ENCODE measurements at regions not wholly inside any gene's neighbourhood (a gene's known extent, or its start where the extent isn't known, plus 50 kb on each side); places are given as distances from the start of the nearest gene placed in this dataset.
"Not testable (repeated sequence)": the region's sequence is repeated elsewhere in the genome, so short reads cannot be mapped to it uniquely, and the experiment has no call there.

DNA sequence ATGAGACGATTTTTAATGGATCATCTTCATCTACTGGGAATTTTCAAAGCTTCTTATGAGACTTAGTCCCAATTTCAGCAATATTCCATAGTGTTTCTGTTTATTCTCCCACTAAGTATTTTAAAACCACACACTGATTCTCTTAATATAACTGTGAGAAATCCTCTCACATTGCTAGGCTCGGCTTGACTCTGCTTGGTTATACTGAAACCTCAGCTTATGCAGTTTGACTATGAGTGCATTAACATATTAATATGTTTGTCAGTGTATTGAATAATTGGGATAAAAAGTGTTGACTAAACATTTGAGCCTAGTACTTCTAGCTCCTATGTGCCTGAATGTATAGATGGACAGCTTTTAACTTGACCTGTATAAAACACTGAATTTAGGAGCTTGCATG lies 298.5 kb upstream of the IZUMO3 start:
- no peak for DNase-seq

DNA sequence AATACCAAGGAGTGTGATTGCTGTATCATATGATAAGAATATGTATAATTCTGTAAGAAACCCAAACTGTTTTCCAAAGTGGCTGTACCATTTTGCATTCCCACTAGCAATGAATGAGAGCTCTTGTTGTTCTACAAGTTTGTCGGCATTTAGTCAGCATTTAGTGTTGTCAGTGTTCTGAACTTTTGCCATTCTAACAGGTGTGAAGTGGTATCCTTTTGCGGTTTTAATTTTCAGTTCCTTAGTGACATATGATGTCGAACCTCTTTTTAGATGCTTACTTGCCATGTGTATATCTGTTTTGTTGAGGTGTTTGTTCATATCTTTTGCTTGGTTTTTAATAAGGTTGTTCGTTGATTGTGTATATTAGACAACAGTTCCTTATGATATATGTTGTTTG lies 296.3 kb upstream of the IZUMO3 start:
- DNase-seq: no peak

DNA sequence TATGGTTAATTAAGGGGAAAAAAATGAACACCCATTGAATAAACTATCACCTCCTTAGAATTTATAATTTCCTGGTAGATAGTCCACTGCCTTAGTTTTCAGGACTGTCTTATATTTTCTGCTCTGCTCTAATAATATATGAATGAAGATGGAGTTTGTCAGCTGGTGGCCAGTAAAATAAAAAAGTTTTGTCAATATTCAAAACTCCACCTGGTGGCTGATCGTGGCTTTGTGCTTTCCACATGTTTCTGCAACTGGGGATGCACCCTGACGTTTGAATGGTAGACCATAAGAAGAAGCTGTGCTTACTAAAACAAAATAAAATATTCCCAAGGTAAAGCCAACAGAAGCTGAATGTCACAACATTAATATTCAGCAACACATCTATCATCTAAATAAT lies 286.6 kb upstream of the IZUMO3 start:
- DNase-seq: no peak

DNA sequence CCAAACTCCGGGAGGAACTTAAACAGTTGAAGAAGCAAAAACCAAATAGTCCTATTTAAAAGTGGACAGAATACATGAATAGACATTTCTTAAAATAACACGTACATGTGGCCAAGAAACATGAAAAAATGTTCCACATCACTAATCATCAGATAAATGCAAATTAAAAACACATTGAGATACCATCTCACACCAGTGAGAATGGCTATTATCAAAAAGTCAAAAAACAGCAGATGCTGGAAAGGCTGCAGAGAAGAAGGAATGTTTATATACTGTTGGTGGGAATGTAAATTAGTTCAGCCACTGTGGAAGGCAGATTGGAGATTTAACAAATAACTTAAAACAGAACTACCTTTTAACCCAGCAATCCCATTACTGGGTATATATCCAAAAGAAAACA lies 283.0 kb upstream of the IZUMO3 start:
- DNase-seq: no peak

DNA sequence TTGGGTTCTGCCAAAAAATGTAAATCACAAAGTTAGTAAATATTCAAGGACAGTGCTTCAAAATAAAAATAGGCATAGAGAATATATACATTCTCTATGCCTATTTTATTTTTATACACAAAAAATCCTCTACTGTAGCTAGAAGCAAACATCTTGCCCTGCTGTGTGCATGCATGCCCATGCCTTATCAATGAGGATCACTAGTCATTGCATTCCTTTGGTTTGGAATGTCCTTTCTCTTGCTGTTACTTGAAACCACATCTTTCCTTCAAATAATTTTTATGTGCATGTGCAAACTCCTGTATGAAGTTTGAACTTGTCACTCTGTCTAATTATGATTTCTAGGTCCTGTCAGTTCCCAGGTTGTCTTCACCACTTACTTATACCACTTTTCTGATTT lies 278.9 kb upstream of the IZUMO3 start:
- no peak for DNase-seq

DNA sequence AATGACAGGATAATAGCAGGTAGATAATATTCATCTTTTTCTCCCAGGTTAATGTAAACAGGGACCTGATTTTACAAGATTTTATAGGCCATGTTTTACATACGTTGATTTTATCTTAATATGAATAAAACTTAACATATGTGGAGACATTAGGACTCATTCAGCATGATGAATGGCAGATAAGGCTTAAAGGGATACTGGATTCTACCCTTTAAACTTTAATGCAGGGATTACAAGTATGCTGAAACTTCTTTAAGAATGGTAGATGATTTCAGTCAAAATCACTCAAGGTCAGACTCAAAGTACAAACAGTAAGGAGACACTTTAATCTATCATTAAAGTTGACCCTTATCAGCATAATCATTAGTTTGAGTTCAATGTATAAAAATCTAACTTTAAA lies 274.5 kb upstream of the IZUMO3 start:
- no peak for DNase-seq

DNA sequence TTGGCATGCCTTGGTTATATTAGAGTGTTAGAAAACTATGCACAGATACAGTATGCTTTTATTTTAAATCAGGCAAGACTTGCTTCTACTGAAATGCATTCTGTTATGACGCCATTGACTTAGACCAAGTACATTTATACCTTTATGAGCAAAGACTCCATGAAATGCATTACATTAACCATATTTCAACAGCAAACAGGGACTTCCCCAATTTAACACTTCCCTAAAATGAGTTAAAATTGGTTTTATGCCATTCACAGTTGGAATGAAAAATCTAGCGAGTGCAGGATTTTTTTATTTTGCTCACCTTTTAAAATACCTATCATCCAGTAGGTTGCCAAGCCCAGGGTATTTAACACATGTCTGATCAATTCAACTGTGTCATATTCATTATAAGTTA lies 272.1 kb upstream of the IZUMO3 start:
- DNase-seq: no peak

DNA sequence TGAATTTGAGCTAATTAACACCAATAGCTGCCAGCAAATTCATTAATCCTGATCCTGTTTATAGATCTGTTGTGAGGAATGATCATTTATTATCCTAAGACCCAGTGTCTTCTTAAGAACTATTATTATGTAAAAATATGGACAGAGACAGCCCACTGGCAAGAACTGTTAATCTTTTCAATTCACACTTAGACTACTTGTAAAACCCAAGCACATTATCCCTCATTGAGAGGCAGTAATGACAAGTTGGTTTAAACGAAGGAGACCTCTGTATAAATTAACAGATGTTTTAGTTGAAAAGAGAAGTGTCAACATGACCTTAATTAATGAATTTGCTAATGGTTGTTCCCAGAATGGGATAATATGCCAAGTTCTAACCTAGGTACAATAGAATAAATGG lies 270.3 kb upstream of the IZUMO3 start:
- no peak for DNase-seq

DNA sequence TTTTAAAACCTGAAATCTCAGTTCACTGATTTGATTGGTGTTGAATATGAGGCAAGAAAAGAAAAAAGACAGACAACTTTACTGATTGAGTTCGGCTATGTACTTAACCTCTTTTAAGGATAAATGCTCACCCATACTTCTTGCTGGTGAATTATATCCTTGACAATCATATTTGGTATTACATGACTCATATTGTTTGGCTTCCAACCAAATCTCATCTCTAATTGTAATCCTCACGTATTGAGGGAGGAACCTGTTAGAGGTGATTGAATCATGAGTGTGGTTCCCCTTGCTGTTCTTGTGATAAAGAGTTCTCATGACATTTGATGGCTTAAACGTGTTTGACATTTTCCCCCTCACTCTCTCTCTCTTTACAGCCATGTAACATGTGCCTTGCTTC lies 255.6 kb upstream of the IZUMO3 start:
- no peak for DNase-seq

DNA sequence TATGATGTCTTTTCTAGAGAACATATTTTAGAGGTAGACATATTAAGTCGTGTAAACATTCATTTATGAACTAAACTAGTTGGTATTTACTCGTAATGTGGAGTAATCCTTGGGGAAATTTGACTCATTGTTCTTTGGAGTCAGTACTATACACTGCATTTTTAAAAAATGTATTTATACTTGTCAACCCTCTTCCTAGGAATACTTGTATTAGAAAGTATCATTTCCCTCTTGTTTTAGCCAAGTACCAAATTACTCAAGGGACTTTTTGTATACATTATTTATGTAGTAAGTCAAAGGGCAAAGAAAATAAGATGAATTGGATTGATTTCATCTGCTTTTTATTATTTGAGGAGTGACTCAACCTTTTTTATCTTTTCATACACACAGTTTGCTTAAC lies 248.1 kb upstream of the IZUMO3 start:
- DNase-seq: peak; percentile 72

DNA sequence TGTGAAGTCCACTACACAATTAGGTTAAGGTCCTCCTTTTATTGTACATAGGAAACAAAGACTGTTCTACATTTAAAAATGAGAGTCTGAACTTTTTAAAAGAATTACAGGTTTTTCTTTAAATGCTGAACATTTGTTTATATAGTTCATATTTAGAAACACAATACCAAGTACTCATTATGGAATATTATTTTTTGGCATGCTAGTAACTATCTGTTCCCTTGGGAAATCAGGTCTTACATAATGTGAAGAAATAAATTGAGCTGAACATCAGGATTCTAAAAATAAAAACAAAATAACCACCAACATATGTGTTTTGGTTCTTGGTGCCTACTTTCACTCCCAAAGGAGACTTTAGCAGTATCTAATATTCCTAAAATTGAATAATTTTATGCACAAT lies 230.5 kb upstream of the IZUMO3 start:
- peak; percentile 21 for DNase-seq

DNA sequence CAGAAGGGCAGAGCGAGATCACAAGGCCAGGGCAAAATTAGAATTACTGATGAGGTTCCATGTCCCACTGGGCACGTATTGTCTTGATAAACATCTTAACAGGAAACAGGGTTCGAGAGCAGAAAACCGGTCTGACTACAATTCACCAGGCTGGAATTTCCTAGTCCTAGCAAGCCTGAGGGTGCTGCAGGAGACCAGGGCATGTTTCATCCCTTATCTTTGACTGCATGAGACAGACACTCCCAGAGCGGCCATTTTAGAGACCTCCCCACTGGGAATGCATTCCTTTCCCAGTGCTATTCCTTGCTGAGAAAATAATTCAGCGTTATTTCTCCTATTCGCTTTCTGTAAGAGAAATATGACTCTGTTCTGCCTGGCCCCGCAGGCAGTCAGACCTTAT lies 228.5 kb upstream of the IZUMO3 start:
- DNase-seq: not testable (repeated sequence)

DNA sequence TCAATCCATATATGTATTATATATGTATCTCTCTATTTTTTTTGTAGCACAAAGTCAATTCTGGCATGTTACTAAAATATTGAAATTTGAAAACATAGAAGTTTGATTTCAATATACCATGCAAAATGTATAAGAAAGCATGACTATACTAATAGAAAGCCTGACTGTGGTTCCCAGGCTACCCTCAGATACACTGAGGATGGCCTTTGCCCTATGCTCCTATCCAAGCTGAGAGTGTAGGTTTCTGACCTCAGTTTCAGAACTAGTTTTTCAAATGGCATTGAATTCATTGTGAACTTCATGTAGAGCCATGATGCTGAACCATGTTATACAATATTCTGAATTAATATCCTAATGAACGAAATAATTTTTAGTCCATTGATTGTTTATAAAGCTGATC lies 220.4 kb upstream of the IZUMO3 start:
- DNase-seq: no peak

DNA sequence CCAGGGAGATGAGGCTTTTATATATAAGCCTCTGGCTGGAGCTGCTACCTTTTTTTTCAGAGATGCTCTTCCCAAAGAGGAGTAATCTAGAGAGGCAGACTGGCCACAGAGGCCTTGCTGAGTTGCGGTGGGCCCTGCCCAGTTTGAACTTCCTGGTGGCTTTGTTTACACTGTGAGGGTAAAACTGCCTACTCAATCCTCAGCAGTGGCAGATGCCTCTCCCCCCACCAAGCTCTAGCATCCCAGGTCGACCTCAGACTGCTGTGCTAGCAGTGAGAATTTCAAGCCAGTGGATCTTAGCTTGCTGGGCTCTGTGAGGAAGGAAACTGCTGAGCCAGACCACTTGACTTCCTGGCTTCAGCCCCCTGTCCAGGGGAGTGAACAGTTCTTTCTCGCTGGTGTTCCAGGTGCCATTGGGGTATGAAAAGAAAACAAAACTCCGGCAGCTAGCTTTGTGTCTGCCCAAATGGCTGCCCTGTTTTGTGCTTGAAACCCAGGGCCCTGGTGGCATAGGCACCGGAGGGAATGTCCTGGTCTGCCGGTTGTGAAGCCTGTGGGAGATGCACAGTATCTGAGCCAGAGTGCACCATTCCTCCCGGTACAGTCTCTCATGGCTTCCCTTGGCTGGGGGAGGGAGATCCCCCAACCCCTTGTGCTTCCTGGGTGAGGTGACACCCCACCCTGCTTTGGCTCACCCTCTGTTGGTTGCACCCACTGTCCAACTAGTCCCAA lies 219.5 kb upstream of the IZUMO3 start:
- no peak for DNase-seq

DNA sequence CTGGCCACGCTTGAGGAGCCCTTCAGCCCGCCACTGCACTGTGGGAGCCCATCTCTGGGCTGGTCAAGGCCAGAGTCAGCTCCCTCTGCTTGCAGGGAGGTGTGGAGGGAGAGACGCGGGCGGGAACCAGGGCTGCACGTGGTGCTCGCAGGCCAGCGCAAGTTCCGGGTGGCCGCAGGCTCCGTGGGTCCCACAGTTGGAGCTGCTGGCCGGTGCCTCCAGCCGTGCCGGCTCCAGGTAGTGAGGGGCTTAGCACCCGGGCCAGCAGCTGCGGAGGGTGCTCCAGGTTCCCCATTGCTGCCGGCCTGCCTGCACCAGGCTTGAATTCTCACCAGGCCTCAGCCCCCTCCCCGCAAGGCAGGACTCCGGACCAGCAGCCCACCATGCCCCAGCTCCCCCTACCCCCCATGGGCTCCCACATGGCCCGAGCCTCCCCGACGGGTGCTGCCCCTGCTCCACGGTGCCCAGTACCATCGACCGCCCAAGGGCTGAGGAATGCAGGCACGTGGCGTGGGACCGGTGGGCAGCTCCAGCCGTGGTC lies 192.8 kb upstream of the IZUMO3 start:
- DNase-seq: no peak

DNA sequence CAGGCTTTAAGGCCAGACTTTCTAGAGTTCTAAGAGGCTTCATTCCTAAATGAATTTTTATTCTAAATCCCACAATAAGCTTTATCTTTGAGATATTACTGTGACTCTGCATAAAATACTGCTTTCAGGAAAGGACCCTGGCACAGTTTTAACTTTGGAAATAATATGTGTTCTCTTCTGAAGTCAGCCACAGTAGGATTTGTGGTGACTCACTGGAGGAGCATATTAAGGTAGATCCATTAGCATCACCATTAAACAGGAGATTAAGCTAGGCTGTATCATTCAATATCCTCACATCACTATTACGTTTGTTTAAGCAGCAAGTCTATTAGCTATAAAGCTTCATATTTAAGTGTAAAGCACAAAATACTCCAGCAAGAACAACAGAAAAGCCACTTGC lies 186.1 kb upstream of the IZUMO3 start:
- DNase-seq: no peak

DNA sequence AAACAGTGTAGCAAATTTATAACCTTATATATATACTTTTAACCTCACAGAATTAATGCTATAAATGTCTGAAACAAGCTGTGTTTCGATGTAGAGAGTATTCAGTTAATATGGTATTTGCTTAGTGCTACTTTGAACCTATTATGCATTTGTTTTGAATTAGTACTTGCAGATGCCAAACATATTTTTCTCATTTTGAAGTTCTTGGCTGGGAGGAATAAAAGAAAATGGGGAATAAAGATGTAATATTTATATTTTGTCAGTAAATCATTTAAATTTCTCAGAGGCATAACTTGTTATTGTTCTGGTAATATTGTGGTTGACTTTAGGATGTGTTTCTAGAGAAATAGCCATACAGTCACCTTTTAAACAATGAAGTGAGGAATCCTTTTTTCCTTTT lies 175.9 kb upstream of the IZUMO3 start:
- peak; percentile 50 for DNase-seq

DNA sequence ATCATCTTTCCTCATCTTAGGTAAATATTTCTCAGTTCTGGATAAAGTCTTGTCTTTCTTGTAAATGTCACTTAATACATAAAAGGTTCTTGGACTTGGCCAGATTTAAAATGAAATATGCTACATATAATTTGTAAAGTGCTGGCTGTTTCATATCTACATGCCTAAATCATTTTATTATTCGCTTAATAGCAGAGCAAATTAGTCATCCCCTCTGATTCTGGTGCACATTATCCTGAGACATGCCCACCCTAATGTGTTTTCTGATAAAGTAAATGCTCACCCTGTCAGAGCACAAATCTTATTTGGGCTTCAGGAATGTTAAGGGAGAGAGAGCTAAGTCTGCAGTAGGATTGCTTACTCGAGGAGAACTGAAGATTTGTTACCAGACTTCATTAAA lies 166.5 kb upstream of the IZUMO3 start:
- DNase-seq: no peak

DNA sequence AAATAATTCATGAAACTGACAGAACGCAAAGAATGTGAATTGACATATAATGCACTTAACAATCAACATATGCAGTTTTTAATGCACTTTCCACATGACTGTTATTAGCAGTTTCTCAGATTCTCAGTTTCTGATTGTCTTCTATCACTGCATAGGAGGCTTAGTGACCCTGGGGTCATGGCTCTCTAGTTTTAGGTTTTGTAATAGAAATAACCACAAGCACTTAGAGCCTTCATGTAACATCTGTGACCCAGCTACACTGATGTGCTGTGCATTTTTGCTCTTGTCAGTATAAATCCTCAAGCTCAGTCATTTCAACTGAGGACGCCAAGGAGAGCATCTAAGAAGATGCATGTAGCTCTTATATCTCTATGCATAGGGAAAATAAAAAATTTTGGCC lies 163.1 kb upstream of the IZUMO3 start:
- DNase-seq: no peak

DNA sequence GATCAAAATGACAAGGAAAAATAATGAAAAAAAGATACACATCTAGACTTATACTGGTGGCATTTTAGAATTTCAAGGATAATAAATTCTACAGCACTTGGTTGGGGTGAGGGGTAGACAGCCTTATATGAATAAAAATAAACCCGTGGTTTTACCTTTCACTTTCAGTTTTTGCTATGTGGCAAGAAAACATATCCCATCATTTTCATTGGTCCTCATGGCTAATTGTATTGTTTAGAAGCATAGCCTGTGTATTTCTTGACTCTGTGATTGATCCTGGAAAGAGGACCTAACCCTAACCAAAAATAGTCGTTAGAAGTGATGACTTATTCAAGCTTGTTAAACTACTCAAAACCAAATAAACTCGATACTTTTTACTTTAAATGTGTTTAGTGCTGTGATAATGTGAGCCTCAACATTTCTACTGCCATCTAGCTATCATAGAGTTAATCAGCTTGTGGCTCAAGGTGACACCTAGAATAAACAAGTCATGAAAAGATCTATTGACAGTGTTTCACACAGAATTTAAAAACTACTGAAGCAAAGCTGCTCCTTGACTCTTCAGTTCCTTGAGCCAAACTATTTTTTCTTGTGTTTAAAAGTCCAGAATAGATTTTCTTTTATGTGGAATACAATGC lies 153.3 kb upstream of the IZUMO3 start:
- no peak for DNase-seq

DNA sequence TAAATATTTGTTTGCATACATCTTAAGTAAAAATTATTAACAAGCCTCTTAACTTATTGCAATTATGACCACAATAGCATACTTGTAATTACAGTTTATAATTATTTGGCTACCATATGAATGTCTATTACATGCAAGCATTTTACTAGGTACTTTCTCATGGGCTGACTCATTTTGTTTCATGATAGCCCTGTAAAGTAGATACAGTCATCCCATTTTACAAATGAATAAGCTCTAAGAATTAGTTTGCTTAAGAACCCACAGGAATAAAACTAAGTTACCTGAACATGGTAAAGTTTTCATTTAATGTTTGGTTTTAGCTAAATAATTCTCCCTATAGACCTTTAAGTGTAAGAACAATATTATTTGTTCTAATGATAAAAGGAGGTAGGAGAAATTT lies 126.6 kb upstream of the IZUMO3 start:
- no peak for DNase-seq

DNA sequence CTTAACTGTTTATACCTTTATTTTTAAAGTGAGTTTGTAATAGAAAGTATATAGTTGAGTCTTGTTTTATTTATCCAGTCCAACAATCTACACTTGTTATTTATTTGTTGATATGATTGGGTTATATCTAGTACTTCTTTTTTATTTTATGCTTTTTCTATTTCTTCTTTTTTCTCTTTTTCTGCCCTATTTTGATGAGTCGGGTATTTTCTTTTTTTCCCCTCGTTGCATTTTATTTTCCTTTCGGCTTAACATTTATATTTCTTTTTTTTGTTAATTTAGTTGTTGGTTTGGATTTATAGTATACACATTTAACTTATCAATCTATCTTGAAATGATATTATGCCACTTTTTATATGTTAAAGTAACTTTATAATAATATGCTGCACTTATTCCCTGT lies 111.7 kb upstream of the IZUMO3 start:
- no peak for DNase-seq

DNA sequence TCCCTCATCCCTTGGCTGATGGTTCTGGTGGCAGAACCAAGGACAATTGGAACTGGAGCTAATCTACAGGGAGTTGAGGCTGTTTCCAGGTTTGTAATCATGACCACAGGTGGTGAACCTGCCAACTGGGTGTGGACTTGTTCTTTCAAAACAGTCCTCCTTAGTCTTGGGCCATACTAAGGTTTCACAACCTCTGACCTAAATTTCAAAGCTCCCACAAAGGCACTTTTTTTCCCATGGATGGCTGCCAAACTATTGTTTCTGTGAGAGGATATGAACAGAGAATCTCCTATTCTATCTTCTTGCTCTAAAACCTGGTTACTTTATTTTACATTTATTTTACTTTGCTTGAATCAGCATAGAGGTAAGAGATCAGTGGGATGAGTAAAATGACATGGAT lies 106.5 kb upstream of the IZUMO3 start:
- DNase-seq: no peak

DNA sequence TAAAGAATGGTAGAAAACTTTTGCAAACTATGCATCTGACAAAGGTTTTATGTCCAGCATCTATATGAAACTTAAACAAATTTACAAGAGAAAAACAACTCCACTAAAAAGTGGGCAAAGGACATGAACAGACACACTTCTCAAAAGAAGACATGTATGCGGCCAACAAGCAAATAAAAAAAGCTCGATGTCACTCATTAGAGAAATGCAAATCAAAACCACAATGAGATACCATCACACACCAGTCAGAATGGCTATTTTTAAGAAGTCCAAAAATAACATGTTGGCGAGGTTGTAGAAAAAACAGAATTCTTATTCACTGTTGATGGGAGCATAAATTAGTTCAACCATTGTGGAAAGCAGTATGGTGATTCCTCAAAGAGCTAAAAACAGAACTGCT lies 83.1 kb upstream of the IZUMO3 start:
- not testable (repeated sequence) for DNase-seq
